ENCODE measurements at regions not wholly inside any gene's neighbourhood (a gene's known extent, or its start where the extent isn't known, plus 50 kb on each side); places are given as distances from the start of the nearest gene placed in this dataset.

- Histone ChIP-seq H3K27me3 (ENCODE audit: insufficient read depth, low read length) (no peaks in the 10 kb centered on the region; the same call in 1 of the 2 replicates), H3K4me3 (replicated peaks in 1 of 2; ENCODE audit: low read depth in 1 of 2, low read length in 2 of 2) (no peak overlapping the region), H4K20me1 (ENCODE audit: insufficient read depth) (no peaks in the 10 kb centered on the region), H3K9me2 (ENCODE audit: insufficient read depth) (no peaks in the 10 kb centered on the region), H3K4me1 (ENCODE audit: control insufficient read depth in 1 of 2, insufficient read depth in 2 of 2, low read length in 2 of 2) (no peaks in the 10 kb centered on the region), H3K27ac (ENCODE audit: low read depth, low read length) (no peak overlapping the region), H3K4me2 (ENCODE audit: low read length) (no peak overlapping the region), H3K36me3 (ENCODE audit: control insufficient read depth in 1 of 2, insufficient read depth in 2 of 2, low read length in 2 of 2) (no peaks in the 10 kb centered on the region), H3K79me2 (ENCODE audit: insufficient read depth, low read length) (no peaks in the 10 kb centered on the region), H3K9ac (ENCODE audit: low read length) (no peak overlapping the region), H2AFZ (ENCODE audit: low read depth, low read length, poor library complexity, severe bottlenecking) (no peak overlapping the region), H3K9me3 (ENCODE audit: control insufficient read depth in 1 of 2, insufficient read depth in 1 of 2, low read depth in 1 of 2, low read length in 2 of 2) (no peaks in the 10 kb centered on the region)
- no TSS peak for BruUV-seq (replicated peaks)
- RAD21 ChIA-PET (ENCODE audit: low non-redundant PET in 1 of 2, low total read pairs in 2 of 2, uncharacterized antibody in 2 of 2, unreplicated experiment in 2 of 2) = no interaction called here
- CTCF ChIA-PET = interaction anchor here (1.7 to 3.8 kb wide), 3 partner anchors 9 to 21 kb away, joined by 6 to 20 read pairs (median 7); no protein-coding TSS in a partner anchor
- POLR2A ChIA-PET = no interaction called here
- ATAC-seq (no peak), DNase-seq (ENCODE audit: low read depth, low spot score) (no peak)
- no peak for TF ChIP-seq ATF3 (IDR thresholded peaks at IDR 0.05)
- TF ChIP-seq POLR2AphosphoS5 (IDR thresholded peaks at IDR 0.05; ENCODE audit: low read depth, low read length) = no peak
- no peak for TF ChIP-seq SIN3A (IDR thresholded peaks at IDR 0.05; ENCODE audit: low read depth)
- no peak for TF ChIP-seq EZH2 (IDR thresholded peaks at IDR 0.05)
- TF ChIP-seq ZNF274 (IDR thresholded peaks at IDR 0.05; ENCODE audit: low read depth, low read length) = no peak
- no peak for TF ChIP-seq CTCF (IDR thresholded peaks at IDR 0.05 in 2 of 3, conservative IDR thresholded peaks at IDR 0.05 in 1 of 3; ENCODE audit: borderline replicate concordance in 1 of 3, insufficient read depth in 1 of 3, low read depth in 2 of 3, low read length in 2 of 3)
- intact Hi-C loops (cut with micrococcal nuclease) = no loop called here
These were observed 62.3 kb upstream of the DAPL1 start for GRCh38 chr2:158732573-158733429.

All from HCT116 (cell line).